Activated CD4-positive, alpha-beta T cell treated with anti-CD3 and anti-CD28 coated beads, Interleukin-2, amount 50 U/mL, for 4 hours (primary cell): ENCODE measurements at regions not wholly inside any gene's neighbourhood (a gene's known extent, or its start where the extent isn't known, plus 50 kb on each side); places are given as distances from the start of the nearest gene placed in this dataset.
A peak's percentile ranks its signal among the peaks of the same experiment; 100 is the strongest.
"Not testable (repeated sequence)": the region's sequence is repeated elsewhere in the genome, so short reads cannot be mapped to it uniquely, and the experiment has no call there.

Experiments used
- DNase-seq, 2 experiments: peaks; one replicate each; pipeline ENCODE4 v3.0.0-alpha.2; 2020

DNA sequence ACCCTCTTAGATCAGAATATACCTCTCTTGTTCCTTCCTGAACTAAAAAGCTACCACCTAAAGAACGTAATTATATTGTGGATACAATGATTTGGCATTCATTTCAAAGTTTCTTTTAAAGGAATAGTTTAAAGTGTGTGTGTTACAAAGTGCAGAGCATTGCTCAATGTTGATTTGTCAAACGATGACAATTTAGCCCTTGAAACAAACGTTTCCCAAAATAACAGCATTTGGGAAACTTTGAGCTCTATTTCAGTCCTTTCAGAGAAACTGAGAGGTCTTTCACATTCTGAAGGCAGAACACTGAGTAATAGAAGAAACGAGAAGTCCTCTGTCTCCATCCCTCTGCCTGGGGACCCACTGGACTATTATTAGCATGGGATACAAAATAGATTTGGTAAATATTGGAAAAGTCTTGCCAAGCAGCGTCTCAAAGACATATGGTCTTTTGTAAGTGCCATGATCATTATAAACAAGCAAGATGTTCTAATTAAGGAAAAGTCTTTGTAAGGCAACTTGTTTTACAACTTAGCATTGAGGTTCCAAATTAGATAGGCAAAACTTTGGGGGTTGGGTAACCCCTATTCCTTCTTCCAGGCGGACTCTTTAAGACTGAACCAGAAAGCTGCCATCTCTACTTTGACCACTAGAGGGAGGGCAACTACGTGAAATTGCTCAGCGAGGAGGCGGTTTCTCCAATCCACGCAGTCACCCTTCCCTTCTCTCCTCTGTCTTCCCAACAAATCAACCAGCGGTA lies 208.8 kb downstream of the RNF144B start:
- peak; percentile 1 to 4 for DNase-seq

DNA sequence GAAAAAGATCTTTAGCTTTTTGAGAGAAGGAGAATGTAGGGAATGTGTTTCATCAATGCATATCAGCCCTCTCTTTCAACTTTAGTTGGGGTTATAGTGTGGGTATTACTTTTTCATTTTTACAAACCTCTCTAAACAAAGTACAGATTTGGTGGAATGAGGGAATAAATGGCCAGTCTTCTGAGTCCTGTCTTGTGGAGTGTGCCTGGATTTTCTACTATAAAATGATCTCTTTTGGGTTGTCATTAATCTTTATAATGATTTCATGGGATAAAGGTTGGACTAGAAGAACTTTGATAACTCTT lies 209.3 kb downstream of the RNF144B start:
- DNase-seq = no peak

DNA sequence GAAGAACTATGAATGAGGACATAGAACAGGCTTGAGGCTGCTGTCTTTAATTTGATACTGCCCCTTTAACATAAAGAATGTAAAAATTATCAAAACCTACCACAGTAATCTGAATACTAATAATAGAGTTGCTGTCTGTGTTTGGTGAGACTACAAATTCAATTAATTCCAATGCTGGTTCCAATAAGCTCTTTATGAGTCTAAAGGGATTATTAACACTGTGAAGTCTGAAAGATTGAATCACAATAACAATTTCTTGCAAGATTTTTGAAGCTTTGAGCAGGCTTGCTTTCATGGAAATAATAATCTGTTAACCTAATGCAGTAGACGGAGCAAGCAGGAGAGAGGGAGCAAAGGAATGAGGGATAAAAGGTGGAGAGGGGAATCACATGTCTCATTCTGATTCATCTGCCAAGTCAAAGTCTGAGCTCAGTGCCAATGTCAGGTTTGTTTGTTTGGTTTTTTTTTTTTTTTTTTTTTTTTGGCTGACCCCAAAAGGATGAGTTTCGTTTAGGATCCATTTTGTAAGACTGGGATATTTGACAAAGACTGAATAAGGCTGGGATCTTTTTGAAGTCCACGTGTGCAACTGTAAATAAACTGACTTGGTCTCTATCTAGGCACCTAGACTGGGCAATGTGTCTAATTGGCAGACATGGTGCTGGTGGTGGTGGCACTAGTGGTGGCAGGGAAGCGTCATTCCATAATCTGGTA lies 211.6 kb downstream of the RNF144B start:
- DNase-seq = no peak

DNA sequence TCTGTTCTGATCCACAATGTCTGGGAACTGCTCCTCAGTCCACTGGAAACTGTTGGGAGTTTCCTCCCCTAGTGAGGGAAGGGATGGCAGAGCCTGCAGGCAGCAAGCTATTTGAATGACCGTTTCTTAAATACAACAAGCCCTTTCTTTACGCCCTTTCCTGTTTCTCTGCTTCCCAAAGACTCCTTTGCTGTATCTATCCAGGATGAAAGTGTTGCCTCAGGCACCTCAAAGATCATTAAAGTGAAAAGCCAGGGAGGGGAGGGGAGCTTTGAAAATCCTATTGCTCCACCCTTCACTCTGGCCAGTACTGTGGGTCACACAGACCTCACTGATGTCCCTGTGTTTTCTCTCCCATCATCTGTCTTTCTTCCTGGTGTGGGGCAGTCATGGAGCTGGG lies 213.1 kb downstream of the RNF144B start:
- DNase-seq = no peak

DNA sequence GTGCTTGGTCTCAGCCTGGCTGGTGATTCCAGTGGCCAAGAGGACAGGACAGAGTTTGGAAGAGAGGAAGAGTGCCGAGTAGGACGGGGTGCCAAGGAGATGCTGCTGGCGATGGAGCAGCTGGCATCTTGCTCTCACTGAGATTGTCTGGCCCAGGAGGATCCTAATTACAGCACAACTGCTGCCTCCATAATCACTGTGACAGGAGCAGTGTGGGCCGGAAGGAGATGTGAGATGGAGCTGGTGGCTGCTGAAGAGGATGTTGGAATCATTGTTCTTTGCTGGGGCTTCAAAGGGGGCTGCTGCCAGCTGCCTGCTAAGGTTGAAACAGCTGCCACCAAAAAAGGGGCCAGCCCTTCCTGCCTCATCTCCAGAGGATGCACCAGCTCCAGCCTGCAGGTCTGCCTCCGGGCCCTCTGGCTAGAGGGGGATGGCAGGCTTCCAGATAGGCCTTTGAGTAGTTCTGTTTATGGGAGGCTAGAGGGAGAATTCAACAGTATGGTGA lies 214.4 kb downstream of the RNF144B start:
- DNase-seq = no peak

DNA sequence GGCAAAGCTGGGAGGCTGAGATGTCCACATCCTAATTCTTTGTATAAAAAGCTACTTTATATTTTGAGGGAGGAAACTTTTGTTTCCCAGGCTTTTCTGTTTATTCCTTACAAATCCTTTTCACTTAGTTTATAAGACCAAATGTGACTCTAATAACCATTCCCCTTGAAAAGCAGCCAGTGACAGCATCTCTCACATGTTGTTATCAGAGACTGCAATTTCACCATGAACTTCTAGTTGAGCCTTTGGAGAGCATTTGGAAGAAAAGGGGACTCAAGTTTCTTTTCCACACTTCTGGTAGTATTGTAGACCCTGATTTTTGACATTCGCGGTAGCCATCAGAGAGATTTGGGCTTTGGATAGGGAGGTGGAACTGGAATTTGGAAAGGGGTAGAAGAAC lies 215.8 kb downstream of the RNF144B start:
- DNase-seq = no peak

DNA sequence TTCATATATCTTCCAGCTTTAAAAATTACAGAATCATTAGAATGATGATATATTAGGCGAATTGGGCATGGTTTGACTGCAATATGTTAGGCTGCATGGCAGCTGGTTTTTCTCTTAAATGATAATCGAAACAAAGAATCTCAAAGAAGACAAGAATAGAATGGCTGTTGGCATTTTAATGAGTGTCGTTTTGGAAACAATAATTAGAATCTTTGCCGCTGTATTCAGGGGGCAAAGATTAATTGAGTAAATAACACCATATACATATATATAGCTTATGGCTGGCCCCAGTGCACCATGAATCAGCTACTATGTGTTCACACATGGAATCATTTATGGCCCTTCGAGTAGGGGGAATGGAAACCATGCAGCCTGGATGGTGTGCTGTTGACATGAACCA lies 216.2 kb downstream of the RNF144B start:
- no peak for DNase-seq

DNA sequence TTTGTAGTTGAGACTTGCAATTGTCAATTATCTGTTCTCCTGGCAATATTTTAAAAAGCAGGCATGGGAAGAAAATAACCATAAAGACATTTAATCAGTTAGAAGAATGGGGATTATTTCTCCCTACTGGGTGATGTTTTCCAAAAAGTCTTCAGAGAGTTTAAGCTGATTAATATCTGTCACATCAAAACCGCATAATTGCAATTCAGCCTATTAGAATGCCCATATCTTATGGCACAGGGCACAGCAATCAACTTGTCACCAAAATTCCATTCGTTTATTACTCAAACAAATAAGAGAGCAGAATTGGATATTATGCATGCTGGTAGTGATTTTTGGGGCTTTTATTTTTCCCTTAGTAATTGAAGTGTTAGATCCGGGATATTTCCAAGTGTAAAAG lies 218.7 kb downstream of the RNF144B start:
- no peak for DNase-seq

DNA sequence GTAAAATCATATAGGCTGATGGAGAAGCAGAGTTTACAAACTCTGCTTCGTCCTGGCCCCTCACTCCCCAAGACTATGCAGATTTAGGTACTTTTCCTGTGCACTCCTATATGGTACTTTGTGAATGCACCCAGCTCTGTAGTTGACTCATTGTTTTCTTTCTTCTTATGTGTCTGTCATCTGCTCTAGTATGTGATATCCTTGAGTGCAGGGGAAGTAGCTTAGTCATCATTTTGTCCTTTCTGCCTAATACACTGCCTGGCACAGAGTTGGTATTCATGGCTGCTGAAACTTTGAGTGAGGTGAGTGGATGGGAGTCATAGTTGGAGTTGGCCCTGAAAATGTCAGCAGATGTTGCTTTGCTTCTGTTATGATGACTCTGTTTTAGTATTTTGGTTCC lies 222.6 kb downstream of the RNF144B start:
- DNase-seq = no peak

DNA sequence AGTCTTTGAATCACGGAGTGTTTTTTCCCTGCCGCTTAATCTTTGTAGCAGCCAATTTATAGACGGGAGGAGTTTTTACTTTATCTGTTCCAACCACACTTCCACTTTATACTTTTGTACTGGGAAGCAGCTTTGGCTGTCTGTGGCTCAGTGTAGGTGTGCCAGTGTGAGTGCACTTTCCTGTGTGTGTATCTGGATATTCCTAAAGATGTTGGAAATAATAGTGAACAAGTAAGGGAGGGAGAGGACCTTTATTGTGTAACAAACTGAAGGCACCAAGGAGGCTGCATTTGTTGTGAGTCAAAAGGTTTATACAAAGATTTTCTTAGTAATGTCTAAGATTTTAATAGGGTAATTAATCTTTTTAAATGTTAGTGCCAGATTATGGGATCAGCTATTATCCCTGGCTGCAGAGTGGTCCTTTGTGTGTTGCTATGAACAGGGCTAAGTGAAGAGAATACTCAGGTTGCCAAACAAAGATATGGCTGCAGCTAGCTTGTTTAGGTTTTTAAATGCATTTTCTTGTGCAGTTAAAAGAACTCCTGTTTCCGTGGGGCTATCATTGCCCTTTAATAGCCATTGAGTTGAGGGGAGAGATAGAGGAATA lies 226.3 kb downstream of the RNF144B start:
- no peak for DNase-seq

DNA sequence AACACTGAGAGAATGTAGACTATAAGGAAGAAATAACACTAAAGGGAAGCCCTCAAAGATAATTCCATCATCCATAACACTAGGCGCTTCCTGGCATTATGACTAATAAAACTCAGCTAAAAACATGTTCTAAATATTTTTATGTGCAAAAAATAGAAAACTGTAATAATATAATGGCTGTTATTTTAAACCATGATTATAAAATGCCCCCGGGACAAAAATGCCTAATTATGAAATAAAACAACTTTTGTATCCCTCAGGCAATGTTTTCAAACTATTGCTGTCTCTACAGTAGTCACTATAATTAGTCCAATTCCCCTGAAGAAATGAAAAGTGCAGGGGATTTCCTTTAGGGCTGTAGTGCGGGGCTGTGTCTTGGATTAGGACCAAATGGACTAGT lies 242.4 kb downstream of the RNF144B start:
- DNase-seq = no peak

DNA sequence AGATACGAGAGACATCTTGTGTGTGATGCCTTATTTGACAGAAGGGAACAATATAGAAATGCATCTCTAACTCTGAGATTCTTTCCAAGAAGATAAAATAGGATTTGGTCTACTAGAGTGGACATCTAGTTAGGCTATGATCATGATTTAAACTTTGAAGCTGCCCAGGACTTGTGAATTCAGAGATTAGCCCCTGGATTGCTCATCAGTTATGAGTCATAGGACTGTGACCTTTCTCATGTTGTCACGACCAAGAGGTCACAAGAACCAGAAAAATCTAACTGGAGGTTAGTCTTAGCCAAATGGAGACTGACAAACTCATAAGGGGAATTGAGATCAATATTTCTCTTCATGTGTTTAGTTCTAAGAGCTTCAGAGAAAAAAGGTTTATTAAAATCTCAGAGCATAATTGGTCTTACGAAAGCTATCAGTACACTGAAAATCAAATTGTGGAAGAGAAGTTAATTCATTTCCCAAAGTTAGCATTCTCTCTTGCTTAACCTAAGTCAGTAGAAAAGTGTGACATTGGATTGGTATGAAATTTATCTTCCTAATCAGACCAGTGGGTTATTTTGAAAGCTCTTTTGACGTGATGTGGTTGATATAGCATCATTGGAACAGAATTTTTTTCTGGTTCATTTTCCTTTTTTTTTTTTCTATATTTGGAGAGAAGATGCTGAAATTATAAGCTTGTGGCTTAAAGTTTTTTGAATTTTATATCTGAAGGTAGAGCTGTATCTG lies 245.7 kb downstream of the RNF144B start:
- no peak for DNase-seq

DNA sequence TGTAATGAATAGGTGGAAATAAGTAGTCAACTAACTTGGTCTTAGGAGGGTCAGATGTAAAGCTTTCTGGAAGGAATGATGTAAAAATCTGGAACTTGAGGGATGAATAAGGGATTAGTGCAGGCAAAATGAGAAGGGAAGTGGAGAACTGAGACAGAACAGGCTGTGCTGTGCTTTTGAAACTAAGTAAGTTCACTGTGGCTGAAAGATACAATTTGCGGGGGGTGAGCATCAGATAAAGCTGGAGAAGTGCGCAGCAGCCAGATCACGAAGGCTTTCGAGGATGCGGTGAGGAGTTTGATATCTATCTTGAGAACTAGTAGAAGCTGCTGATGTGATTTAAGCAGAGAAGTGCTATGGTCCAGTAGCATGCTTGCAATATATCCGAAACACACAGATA lies 247.8 kb downstream of the RNF144B start:
- no peak for DNase-seq

DNA sequence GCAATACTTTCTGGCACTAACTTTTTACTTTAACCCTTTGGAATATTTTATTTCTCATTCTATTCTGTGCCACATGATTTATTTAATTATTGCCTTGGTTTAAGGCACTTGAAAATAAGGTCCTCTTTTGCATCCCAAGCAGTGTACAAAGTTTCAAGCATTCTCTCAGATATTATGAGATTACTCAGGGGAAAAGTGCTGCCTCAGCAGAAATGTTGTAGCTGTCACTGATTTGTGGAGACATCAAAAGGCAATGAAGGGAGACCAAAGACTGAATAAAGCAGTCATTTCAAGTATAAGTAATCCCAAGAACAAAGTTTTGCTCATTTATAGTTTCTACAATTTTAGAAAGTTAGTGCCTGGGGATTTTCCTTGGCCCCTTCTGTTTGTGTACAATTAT lies 253.0 kb downstream of the RNF144B start:
- no peak for DNase-seq

DNA sequence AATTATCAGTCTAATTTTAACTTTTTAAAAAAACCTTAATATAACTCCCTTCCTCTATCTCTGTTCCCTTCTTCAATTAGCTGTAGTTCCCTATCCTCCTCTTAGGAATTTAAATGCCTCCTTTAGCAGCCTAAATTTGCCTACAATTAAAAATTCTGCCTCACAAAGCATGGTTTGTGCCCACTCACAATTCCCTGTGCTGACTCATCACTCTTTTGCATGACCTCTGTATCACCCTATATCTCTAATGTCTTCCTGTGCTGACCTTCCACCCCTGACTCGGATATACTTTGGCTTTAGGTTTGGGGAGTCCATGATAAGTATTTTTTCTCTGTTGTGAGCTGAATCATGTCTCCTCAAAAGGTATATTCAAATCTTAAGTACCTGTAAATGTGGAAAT lies 253.6 kb downstream of the RNF144B start:
- DNase-seq = no peak

DNA sequence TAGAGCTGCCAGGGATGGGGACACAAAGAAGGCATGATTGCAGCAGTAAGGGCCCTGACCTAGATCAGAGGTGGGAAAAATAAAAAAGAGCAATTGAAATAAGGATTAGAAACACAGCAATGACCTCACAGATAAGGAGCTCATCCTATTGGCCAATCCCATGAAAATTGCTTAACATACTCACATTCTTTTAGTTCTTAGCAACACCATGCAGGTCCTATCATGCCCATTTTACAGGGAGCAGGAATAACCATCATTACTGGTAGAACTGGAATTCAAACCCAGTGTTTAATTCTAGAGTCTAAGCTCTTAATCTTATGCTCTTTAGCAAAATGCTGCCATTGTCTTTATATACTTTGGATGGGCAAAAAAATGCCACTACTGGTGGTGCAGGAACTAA lies 267.7 kb downstream of the RNF144B start:
- no peak for DNase-seq

DNA sequence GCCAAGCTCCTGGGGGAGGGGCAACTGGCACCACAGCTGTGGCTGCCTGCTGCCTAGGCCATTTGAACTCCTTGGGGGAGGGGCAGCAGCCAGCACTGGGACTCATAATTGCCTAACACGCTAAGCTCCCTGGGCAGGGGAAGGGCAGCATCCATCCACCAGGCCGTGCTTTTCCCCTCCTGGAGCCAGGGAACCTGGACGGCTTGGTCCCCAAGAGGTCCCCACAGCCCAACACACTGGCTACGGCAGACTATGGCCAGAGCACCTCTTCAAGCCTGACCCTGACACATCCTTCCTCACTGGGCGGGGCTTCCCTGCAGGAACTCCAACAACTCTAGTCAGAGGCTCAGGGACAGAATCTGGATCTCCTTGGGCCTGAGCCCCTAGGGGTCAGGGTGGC lies 269.4 kb downstream of the RNF144B start:
- no peak for DNase-seq

DNA sequence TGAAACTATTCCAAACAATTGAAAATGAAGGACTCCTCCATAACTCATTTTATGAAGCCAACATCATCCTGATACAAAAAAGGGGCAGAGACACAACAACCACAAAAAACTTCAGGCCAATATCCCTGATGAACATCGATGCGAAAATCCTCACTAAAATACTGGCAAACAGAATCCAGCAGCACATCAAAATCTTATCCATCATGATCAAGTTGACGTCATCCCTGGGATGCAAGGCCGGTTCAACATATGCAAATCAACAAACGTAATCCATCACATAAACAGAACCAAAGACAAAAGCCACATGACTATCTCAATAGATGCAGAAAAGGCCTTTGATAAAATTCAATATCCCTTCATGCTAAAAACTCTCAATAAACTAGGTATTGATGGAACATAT lies 272.8 kb downstream of the RNF144B start:
- DNase-seq = not testable (repeated sequence)

DNA sequence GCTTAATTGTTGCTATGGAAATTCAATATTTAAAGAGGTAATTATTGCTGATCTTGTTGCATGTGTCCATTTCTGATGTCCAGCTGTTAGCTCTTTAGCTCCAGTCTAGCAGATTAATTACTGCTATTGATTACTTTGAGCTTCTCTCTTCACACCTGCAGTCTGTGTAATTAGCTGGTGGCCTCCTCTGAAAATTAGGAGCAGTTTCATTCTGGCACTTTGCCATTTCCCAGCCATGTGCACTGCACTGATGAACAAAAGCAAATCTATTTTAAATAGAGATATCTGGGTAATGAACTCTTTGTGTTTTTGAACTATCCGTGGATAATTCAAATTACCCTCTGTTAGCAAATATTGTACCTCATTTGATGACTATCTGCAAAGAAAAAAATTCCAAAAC lies 275.9 kb downstream of the RNF144B start:
- DNase-seq = no peak

DNA sequence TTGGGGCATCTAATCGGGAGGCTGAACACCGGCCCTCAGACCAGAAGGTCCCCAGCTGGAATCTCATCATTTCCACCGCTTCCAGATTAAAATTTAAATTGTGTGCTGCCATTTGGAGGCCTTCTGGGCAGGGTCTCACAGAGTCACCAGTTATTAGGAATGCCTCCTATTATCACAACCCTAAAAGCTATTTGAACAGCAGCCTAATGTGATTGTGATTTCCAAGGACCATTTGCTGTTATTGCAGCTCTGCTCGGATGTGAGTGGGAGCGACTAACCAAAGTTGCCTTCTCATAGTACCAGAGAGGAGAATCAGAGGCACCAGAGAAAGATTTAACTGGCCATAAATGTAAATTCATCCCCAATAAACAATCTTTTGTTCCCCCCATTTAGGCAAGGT lies 277.3 kb downstream of the RNF144B start:
- no peak for DNase-seq

DNA sequence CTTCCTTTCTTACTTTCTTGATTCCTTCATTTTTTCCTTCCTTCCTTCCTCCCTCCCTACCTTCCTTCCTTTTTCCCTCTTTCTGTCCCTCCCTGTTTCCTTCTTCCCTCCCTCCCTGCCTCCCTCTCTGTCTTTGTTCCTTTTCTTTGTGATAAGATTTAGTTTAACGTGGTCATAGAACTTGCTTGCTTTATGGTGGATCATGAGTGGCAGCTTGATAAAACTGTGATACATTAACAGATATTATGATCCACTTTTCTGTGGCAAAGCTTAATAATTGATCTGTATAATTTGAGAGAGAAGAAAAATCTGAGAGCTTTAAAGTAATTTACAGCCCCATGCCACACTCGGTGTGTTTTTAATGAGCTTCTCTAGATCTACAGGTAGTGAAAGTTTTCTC lies 280.5 kb downstream of the RNF144B start:
- DNase-seq = no peak

DNA sequence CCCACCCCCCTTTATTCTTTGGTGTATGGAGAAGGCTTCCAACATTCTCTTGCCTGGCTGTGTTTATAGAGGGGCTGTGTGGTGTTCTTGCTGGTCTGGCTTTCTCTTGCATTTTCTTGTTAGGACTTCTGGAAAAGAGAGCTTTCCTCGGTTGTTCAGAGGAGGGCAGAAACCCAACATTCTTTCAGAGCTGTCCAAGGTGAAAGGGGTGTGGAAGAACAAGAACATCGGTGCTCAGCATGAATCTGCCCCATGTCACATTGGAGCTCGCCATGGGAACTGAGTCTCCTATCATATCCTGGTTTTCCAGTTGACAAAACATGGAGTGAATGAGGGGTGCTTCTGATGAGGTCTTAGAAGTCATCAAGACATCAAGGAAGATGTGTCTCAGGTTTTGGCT lies 281.8 kb downstream of the RNF144B start:
- DNase-seq = no peak

DNA sequence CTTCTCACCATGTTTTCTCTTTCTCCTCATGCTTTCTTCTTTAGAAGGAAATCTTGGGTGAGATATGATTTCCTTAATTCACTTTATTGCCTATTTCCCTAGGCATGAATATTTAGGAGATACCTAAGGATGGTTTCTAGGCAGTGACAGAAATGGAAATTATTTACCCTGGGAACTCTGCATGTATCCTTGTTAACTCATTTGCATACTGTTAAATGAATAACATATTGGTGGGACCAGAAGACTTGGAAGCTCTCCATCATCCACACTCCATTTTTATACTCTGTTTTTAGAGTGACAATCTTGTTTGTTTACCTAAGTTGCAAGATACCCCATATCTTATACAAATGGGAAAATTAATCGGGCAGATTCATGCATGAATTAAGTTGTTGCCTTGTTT lies 285.7 kb downstream of the RNF144B start:
- no peak for DNase-seq

DNA sequence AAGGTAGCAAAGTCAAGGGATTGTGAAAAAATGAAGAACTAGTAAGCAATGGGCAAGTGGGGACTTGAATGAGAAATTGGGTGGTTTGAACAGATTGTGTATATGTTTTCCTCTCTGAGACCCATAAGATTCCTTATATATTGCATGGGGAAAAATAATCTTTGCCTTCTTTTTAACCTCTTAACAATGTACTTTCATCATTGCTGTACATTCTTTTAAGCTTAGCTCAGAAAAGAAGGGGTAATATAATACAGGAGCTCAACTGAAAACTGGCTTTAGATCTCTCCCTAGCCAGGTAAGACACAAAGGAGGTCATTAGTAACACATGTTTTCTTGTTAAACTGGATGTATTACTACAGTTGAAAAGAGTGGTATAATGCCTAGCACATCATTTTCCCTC lies 287.2 kb downstream of the RNF144B start:
- DNase-seq = no peak
